CD14-positive monocyte (primary cell): ENCODE measurements at regions not wholly inside any gene's neighbourhood (a gene's known extent, or its start where the extent isn't known, plus 50 kb on each side); places are given as distances from the start of the nearest gene placed in this dataset.

ENCODE experiments used
- DNase-seq, 3 donors: peaks; one replicate each; pipeline ENCODE4 v3.0.0-alpha.2; 2011 to 2022
- H2AFZ ChIP-seq: 2 replicates; pipeline ENCODE4 v1.6.0; 2012; ENCODE audit warnings: mild to moderate bottlenecking, low read depth, low read length, inconsistent platforms; ENCODE audit not compliant: insufficient read depth, poor library complexity, severe bottlenecking
- H3K27ac ChIP-seq, 2 donors: 1 replicate in 1 of 2; 2 replicates in 1 of 2; pipeline ENCODE4 v1.5.1; 2012 to 2013; ENCODE audit warnings: low read length in 2 of 2, control low read depth in 1 of 2, inconsistent platforms in 1 of 2, low read depth in 1 of 2, mild to moderate bottlenecking in 1 of 2
- H3K27me3 ChIP-seq, 2 donors: one replicate each; pipeline versions ENCODE4 v1.6.0 to v1.6.1; 2011 to 2013; ENCODE audit warnings: low read length in 2 of 2; ENCODE audit not compliant: control insufficient read depth in 2 of 2, insufficient read depth in 2 of 2
- H3K36me3 ChIP-seq, 2 donors: replicated peaks in 1 of 2; 1 replicate in 1 of 2; 2 replicates in 1 of 2; pipeline versions ENCODE4 v1.5.1 to v1.6.1; 2012 to 2013; ENCODE audit warnings: low read length in 2 of 2, control low read depth in 1 of 2, inconsistent platforms in 1 of 2, mild to moderate bottlenecking in 1 of 2; ENCODE audit not compliant: insufficient read depth in 2 of 2, control insufficient read depth in 1 of 2
- H3K4me1 ChIP-seq, 2 donors: 1 replicate in 1 of 2; 2 replicates in 1 of 2; pipeline versions ENCODE4 v1.5.1 to v1.6.1; 2012 to 2013; ENCODE audit warnings: low read length in 2 of 2, control low read depth in 1 of 2, inconsistent platforms in 1 of 2, mild to moderate bottlenecking in 1 of 2, moderate library complexity in 1 of 2; ENCODE audit not compliant: insufficient read depth in 2 of 2, control insufficient read depth in 1 of 2
- H3K4me2 ChIP-seq: replicated peaks from 2 replicates; pipeline ENCODE3; 2012; ENCODE audit warnings: low read length, moderate library complexity, mild to moderate bottlenecking; ENCODE audit not compliant: poor library complexity, severe bottlenecking; ENCODE audit errors: extremely low read depth
- H3K4me3 ChIP-seq, 3 experiments: fragments of 200-600 bp in 1 of 3; sonication (generic) in 1 of 3; replicated peaks in 1 of 3; 1 replicate in 2 of 3; 2 replicates in 1 of 3; pipeline ENCODE4 v1.5.1; 2011 to 2013; ENCODE audit warnings: low read length in 3 of 3, mild to moderate bottlenecking in 3 of 3, control low read depth in 2 of 3, low read depth in 2 of 3, inconsistent platforms in 1 of 3, moderate library complexity in 1 of 3
- H3K79me2 ChIP-seq: 2 replicates; pipeline ENCODE4 v1.6.0; 2012; ENCODE audit warnings: mild to moderate bottlenecking, control low read depth, inconsistent platforms, low read length, moderate library complexity; ENCODE audit not compliant: insufficient read depth
- H3K9ac ChIP-seq: 2 replicates; pipeline ENCODE4 v1.6.0; 2017; ENCODE audit warnings: low read length, mild to moderate bottlenecking; ENCODE audit not compliant: insufficient read depth, poor library complexity, severe bottlenecking
- H3K9me3 ChIP-seq, 2 donors: replicated peaks in 1 of 2; 1 replicate in 1 of 2; 2 replicates in 1 of 2; pipeline versions ENCODE4 v1.5.1 to v1.6.1; 2012 to 2013; ENCODE audit warnings: low read length in 2 of 2, control low read depth in 1 of 2; ENCODE audit not compliant: control insufficient read depth in 1 of 2, insufficient read depth in 1 of 2
- H4K20me1 ChIP-seq: 2 replicates; pipeline ENCODE4 v1.6.0; 2012; ENCODE audit warnings: mild to moderate bottlenecking, low read length, control low read depth, moderate library complexity; ENCODE audit not compliant: insufficient read depth
- H3K27ac Mint-ChIP-seq, 7 donors: one replicate each; pipeline ENCODE4 v1.8.0; 2020; ENCODE audit warnings: mild to moderate bottlenecking in 7 of 7, mixed read lengths in 7 of 7, moderate library complexity in 6 of 7, inconsistent platforms in 2 of 7
- H3K27me3 Mint-ChIP-seq, 3 donors: one replicate each; pipeline ENCODE4 v1.8.0; 2021 to 2022; ENCODE audit warnings: low read depth in 3 of 3, mild to moderate bottlenecking in 3 of 3, mixed read lengths in 3 of 3, moderate library complexity in 3 of 3, inconsistent platforms in 1 of 3
- H3K36me3 Mint-ChIP-seq, 2 donors: one replicate each; pipeline ENCODE4 v1.8.0; 2020; ENCODE audit warnings: mixed read lengths in 2 of 2, inconsistent platforms in 1 of 2, mild to moderate bottlenecking in 1 of 2
- H3K4me1 Mint-ChIP-seq: one replicate; pipeline ENCODE4 v1.8.0; 2020; ENCODE audit warnings: mild to moderate bottlenecking, mixed read lengths
- H3K4me3 Mint-ChIP-seq, 2 donors: one replicate each; pipeline ENCODE4 v1.8.0; 2020; ENCODE audit warnings: mild to moderate bottlenecking in 2 of 2, mixed read lengths in 2 of 2, moderate library complexity in 1 of 2
- H3K9me3 Mint-ChIP-seq, 7 donors: one replicate each; pipeline ENCODE4 v1.8.0; 2020 to 2022; ENCODE audit warnings: mixed read lengths in 7 of 7, mild to moderate bottlenecking in 6 of 7, moderate library complexity in 6 of 7, inconsistent platforms in 2 of 7
- CTCF ChIP-seq: fragments of 200-600 bp; IDR thresholded peaks from one replicate; pipeline ENCODE4 v1.8.0; 2022; ENCODE audit warnings: antibody characterized with exemption, mild to moderate bottlenecking
- WGBS: methylation state at CpG from one replicate; pipeline ENCODE4 v1.1.5; 2013; ENCODE audit warnings: missing lambda C conversion rate; ENCODE audit not compliant: insufficient coverage; 5-methylcytosine and 5-hydroxymethylcytosine counted together
- intact Hi-C, 2 donors: fragments of 100-400 bp; cut with micrococcal nuclease; formaldehyde crosslinking; loops; one replicate each; pipeline versions ENCODE4 v1.15.0 to v1.15.1; 2023

DNA sequence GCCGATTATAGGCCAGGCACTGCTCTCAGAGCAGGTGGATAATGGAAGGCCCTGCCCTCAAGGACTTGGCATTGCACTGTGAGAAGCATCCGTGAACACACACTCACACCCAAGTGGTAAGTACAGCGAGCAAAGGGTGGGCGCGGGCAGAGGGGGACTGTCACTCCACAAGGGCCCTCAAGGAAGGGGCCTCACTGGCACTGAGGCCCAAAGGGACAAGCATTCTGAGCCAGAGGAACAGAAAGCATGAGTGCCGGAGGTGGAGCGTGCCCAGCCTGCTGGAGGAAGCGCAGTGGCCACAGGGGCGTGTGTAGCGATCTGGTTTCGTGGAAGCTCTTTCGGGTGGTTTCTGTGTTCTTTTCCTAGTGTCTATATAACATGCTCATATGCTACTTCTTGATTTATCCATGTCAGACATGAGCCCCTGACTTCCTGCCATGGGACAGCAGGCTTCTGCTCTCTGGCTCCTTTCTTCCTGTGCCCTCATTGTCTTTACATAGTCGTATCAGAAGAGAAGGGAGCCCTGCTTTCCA lies 132.7 kb upstream of the ASB18 start:
- 91% methylated on average over 11 of the region's 13 CpGs for WGBS
- Histone ChIP-seq H3K36me3 (no peaks in the 10 kb centered on the region), H3K27me3 (no peaks in the 10 kb centered on the region), H3K4me1 (no peaks in the 10 kb centered on the region), H2AFZ (no peak overlapping the region), H4K20me1 (no peaks in the 10 kb centered on the region), H3K9ac (no peak overlapping the region), H3K4me2 (no peak overlapping the region), H3K4me3 (no peak overlapping the region), H3K9me3 (no peaks in the 10 kb centered on the region), H3K79me2 (no peaks in the 10 kb centered on the region), H3K27ac (no peak overlapping the region)
- Mint-ChIP-seq H3K36me3 (no peaks in the 10 kb centered on the region), H3K27me3 (peaks cover 0 to 3% (median 2%) of the 10 kb centered on the region in 3 donors), H3K4me1 (no peaks in the 10 kb centered on the region), H3K27ac (no peak overlapping the region), H3K9me3 (peaks cover 0 to 2% (median 0%) of the 10 kb centered on the region in 7 donors), H3K4me3 (no peak overlapping the region)
- DNase-seq = no peak
- intact Hi-C loops = no loop called here
- TF ChIP-seq CTCF = no peak

GRCh38 chr2:236397681-236398080 lies 133.5 kb upstream of the ASB18 start:
- WGBS = 100% methylated on average over 1 of the region's 4 CpGs
- H3K27ac Mint-ChIP-seq = no peak overlapping the region
- H3K4me3 ChIP-seq = no peak overlapping the region
- H3K4me1 Mint-ChIP-seq = no peaks in the 10 kb centered on the region
- H4K20me1 ChIP-seq = no peaks in the 10 kb centered on the region
- H3K36me3 ChIP-seq = no peaks in the 10 kb centered on the region
- no peaks in the 10 kb centered on the region for H3K9me3 ChIP-seq
- no peaks in the 10 kb centered on the region for H3K36me3 Mint-ChIP-seq
- H3K9me3 Mint-ChIP-seq = peaks cover 0 to 2% (median 0%) of the 10 kb centered on the region in 7 donors
- no peak overlapping the region for H3K9ac ChIP-seq
- no peaks in the 10 kb centered on the region for H3K4me1 ChIP-seq
- H3K27ac ChIP-seq = no peak overlapping the region
- H3K27me3 Mint-ChIP-seq = peaks cover 0 to 3% (median 2%) of the 10 kb centered on the region in 3 donors
- H3K27me3 ChIP-seq = no peaks in the 10 kb centered on the region
- no peak for TF ChIP-seq CTCF
- no peaks in the 10 kb centered on the region for H3K79me2 ChIP-seq
- no peak overlapping the region for H3K4me3 Mint-ChIP-seq
- no peak for DNase-seq
- no peak overlapping the region for H3K4me2 ChIP-seq
- H2AFZ ChIP-seq = no peak overlapping the region
- intact Hi-C loops = no loop called here
